Sigmoid colon (tissue), 6 donors: ENCODE measurements at regions not wholly inside any gene's neighbourhood (a gene's known extent, or its start where the extent isn't known, plus 50 kb on each side); places are given as distances from the start of the nearest gene placed in this dataset.

Source experiments
- DNase-seq: peaks from one replicate; pipeline ENCODE4 v3.0.0-alpha.2; 2019
- H3K27ac ChIP-seq, 4 donors: fragments of 200-600 bp; sonication (generic); one replicate each; pipeline ENCODE4 v1.5.1; 2016 to 2019; ENCODE audit warnings: mild to moderate bottlenecking in 1 of 4
- H3K27me3 ChIP-seq, 3 donors: fragments of 200-600 bp; sonication (generic); one replicate each; pipeline ENCODE4 v1.5.1; 2019; ENCODE audit warnings: mild to moderate bottlenecking in 1 of 3
- H3K36me3 ChIP-seq, 4 donors: fragments of 200-600 bp; sonication (generic); one replicate each; pipeline ENCODE4 v1.5.1; 2016 to 2019
- H3K4me1 ChIP-seq, 4 donors: fragments of 200-600 bp; sonication (generic); one replicate each; pipeline ENCODE4 v1.5.1; 2017 to 2019
- H3K4me3 ChIP-seq, 4 donors: fragments of 200-600 bp; sonication (generic); one replicate each; pipeline ENCODE4 v1.5.1; 2017 to 2019; ENCODE audit warnings: mild to moderate bottlenecking in 2 of 4, moderate library complexity in 1 of 4
- H3K9me3 ChIP-seq, 4 donors: fragments of 200-600 bp in 3 of 4; sonication (generic) in 3 of 4; one replicate each; pipeline versions ENCODE4 v1.5.1 to v1.6.1; 2013 to 2019
- CTCF ChIP-seq, 4 experiments: fragments of 450-650 bp in 3 of 4; fragments of 200-600 bp in 1 of 4; IDR thresholded peaks; one replicate each; pipeline ENCODE4 v1.5.1; 2016 to 2019; ENCODE audit warnings: antibody characterized with exemption in 4 of 4, mild to moderate bottlenecking in 3 of 4, moderate library complexity in 2 of 4
- EP300 ChIP-seq, 4 donors: sonication (generic); formaldehyde crosslinking; IDR thresholded peaks; one replicate each; pipeline ENCODE4 v1.6.1; 2017; ENCODE audit warnings: antibody characterized with exemption in 4 of 4
- POLR2A ChIP-seq, 2 donors: fragments of 450-650 bp; IDR thresholded peaks; one replicate each; pipeline ENCODE4 v1.6.1; 2016; ENCODE audit warnings: antibody characterized with exemption in 2 of 2, mild to moderate bottlenecking in 2 of 2, moderate library complexity in 2 of 2
- POLR2AphosphoS5 ChIP-seq, 4 donors: sonication (generic); formaldehyde crosslinking; IDR thresholded peaks; one replicate each; pipeline ENCODE4 v1.6.1; 2017; ENCODE audit warnings: antibody characterized with exemption in 4 of 4
- WGBS, 2 donors: extraction: QIAGEN DNeasy Blood & Tissue Kit; methylation state at CpG; one replicate each; pipeline ENCODE4 v1.1.7; 2013; 5-methylcytosine and 5-hydroxymethylcytosine counted together
- intact Hi-C: fragments of 100-400 bp; cut with DNase I; formaldehyde crosslinking; loops from one replicate; pipeline ENCODE4 v1.15.1; 2023
- donor health status: healthy with polysubstance abuse.
- donor health status: healthy.

- no peaks in the 10 kb centered on the region for H3K4me1 ChIP-seq
- TF ChIP-seq CTCF (IDR thresholded peaks at IDR 0.05) (no peak), POLR2A (IDR thresholded peaks at IDR 0.05) (no peak), POLR2AphosphoS5 (IDR thresholded peaks at IDR 0.05) (no peak), EP300 (IDR thresholded peaks at IDR 0.05) (no peak)
- intact Hi-C loops = no loop called here
- no peak overlapping the region for H3K27ac ChIP-seq
- no peak for DNase-seq
- H3K4me3 ChIP-seq = no peak overlapping the region
- H3K27me3 ChIP-seq = no peaks in the 10 kb centered on the region
- H3K36me3 ChIP-seq = no peaks in the 10 kb centered on the region
- H3K9me3 ChIP-seq = no peaks in the 10 kb centered on the region
Observed at GRCh38 chr11:109173504-109173903, 248.5 kb upstream of the C11orf87 start.

DNA sequence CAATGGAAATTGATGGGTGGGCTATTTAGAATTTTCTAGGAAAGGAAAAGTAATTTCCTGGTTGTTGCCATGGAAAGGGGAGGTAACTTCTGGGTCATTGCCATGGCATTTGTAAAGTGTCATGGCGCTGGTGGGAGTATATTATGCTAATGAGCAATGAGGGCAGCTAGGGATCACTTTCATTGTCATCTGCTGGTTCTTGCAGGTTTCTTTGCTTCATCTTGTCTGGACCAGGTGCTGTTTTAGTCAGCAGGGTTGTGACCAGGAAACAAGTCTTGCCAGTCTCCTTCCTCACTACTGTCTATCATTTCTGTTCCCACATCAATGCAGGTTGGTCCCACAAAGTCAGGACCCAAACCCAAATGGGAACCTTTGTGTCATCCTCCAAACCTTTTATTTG lies 237.6 kb upstream of the C11orf87 start:
- no peak overlapping the region for H3K27ac ChIP-seq
- 92 to 95% methylated on average over 1 of the region's 1 CpG for WGBS, 2 donors
- H3K9me3 ChIP-seq = peaks cover 0 to 2% (median 0%) of the 10 kb centered on the region in 4 donors
- H3K4me3 ChIP-seq = no peak overlapping the region
- H3K36me3 ChIP-seq = no peaks in the 10 kb centered on the region
- H3K4me1 ChIP-seq = no peaks in the 10 kb centered on the region
- no peaks in the 10 kb centered on the region for H3K27me3 ChIP-seq
- DNase-seq = no peak
- intact Hi-C loops = no loop called here
- TF ChIP-seq POLR2A (IDR thresholded peaks at IDR 0.05) = no peak

DNA sequence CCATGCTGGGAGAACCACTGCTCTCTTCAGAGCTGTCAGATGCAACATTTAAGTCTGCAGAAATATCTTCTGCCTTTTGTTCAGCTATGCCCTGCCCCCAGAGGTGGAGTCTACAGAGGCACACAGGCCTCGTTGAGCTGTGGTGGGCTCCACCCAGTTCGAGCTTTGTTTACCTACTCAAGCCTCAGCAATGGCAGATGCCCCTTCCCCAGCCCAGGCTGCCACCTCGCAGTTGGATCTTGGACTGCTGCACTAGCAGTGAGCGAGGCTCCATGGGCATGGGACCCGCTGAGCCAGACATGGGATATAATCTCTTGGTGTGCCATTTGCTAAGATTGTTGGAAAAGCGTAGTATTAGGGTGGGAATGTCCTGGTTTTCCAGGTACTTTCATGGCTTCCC lies 229.1 kb upstream of the C11orf87 start:
- Histone ChIP-seq H3K4me1 (no peaks in the 10 kb centered on the region), H3K36me3 (no peaks in the 10 kb centered on the region), H3K27me3 (no peaks in the 10 kb centered on the region), H3K9me3 (peaks cover 0 to 3% (median 1%) of the 10 kb centered on the region in 4 donors), H3K4me3 (no peak overlapping the region), H3K27ac (no peak overlapping the region)
- TF ChIP-seq CTCF (IDR thresholded peaks at IDR 0.05) (no peak), EP300 (IDR thresholded peaks at IDR 0.05) (no peak), POLR2A (IDR thresholded peaks at IDR 0.05) (no peak), POLR2AphosphoS5 (IDR thresholded peaks at IDR 0.05) (no peak)
- DNase-seq = no peak
- 82 to 90% methylated on average over 6 of the region's 6 CpGs for WGBS, 2 donors
- intact Hi-C loops = no loop called here

DNA sequence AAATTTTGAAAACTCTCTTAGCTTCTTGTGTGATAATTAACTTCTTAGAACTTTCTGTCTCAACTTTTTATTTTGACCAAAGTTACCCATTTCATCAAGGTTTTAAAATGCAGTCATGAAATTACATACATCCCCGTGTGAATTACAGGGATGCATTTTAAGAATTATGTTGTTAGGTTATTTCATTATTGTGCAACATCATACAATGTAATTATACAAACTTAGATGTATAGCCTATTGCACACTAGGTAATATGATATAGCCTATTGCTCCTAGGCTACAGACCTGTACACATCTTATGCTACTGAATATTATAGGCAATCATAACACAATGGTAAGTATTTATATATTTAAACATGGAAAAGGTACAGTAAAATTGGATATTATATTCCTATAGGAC lies 228.1 kb upstream of the C11orf87 start:
- H3K9me3 ChIP-seq = peaks cover 0 to 3% (median 1%) of the 10 kb centered on the region in 4 donors
- intact Hi-C loops = no loop called here
- H3K4me3 ChIP-seq = no peak overlapping the region
- WGBS, 2 donors = 70% methylated on average over 1 of the region's 1 CpG
- no peaks in the 10 kb centered on the region for H3K4me1 ChIP-seq
- H3K36me3 ChIP-seq = no peaks in the 10 kb centered on the region
- DNase-seq = no peak
- no peak for TF ChIP-seq POLR2AphosphoS5 (IDR thresholded peaks at IDR 0.05)
- no peak for TF ChIP-seq POLR2A (IDR thresholded peaks at IDR 0.05)
- no peak for TF ChIP-seq EP300 (IDR thresholded peaks at IDR 0.05)
- no peak for TF ChIP-seq CTCF (IDR thresholded peaks at IDR 0.05)
- H3K27me3 ChIP-seq = no peaks in the 10 kb centered on the region
- no peak overlapping the region for H3K27ac ChIP-seq

- Histone ChIP-seq H3K9me3 (peaks cover 0 to 3% (median 1%) of the 10 kb centered on the region in 4 donors), H3K36me3 (no peaks in the 10 kb centered on the region), H3K4me3 (no peak overlapping the region), H3K4me1 (no peaks in the 10 kb centered on the region), H3K27me3 (no peaks in the 10 kb centered on the region), H3K27ac (no peak overlapping the region)
- intact Hi-C loops = no loop called here
- WGBS, 2 donors = 82 to 88% methylated on average over 2 of the region's 2 CpGs
- no peak for TF ChIP-seq CTCF (IDR thresholded peaks at IDR 0.05)
- no peak for DNase-seq
Observed at GRCh38 chr11:109196016-109196415, 226.0 kb upstream of the C11orf87 start.
